PC-9 (cell line): ENCODE measurements at regions not wholly inside any gene's neighbourhood (a gene's known extent, or its start where the extent isn't known, plus 50 kb on each side); places are given as distances from the start of the nearest gene placed in this dataset.

ENCODE experiments used
- BruUV-seq: library from RNA; stranded (reverse); fragments of 400-500 nt; replicated peaks from 2 replicates; lab custom pipeline; 2021; lab: Mats Ljungman, UMichigan
- CTCF ChIA-PET: fragments of 300-600 bp; sonication (Branson Sonifier 250); formaldehyde crosslinking; loops from one replicate; lab custom pipeline; 2022; ENCODE audit warnings: antibody characterized with exemption; lab: Charles Lee
- POLR2A ChIA-PET: fragments of 300-600 bp; sonication (Branson Sonifier 250); formaldehyde crosslinking; loops from one replicate; lab custom pipeline; 2022; ENCODE audit warnings: antibody characterized with exemption; ENCODE audit not compliant: unreplicated experiment; lab: Charles Lee
- DNase-seq, 2 experiments: peaks; one replicate each; pipeline versions ENCODE4 v3.0.0 to v3.0.0-alpha.2; 2015 to 2022; ENCODE audit warnings: mixed read lengths in 1 of 2
- H2AFZ ChIP-seq: fragments of 200-600 bp; sonication (generic); 2 replicates; pipeline ENCODE4 v1.8.1; 2017; ENCODE audit warnings: antibody characterized with exemption
- H3F3A ChIP-seq: fragments of 200-600 bp; sonication (generic); 2 replicates; pipeline ENCODE4 v1.8.1; 2017; ENCODE audit warnings: antibody characterized with exemption, mild to moderate bottlenecking, low read depth; ENCODE audit not compliant: insufficient read depth
- H3K27ac ChIP-seq: fragments of 200-600 bp; sonication (generic); 2 replicates; pipeline ENCODE4 v1.6.1; 2016; ENCODE audit warnings: mixed run types
- H3K27me3 ChIP-seq: fragments of 200-600 bp; sonication (generic); 2 replicates; pipeline ENCODE4 v1.6.1; 2016; ENCODE audit warnings: low read depth, mixed run types; ENCODE audit not compliant: insufficient read depth
- H3K36me3 ChIP-seq: fragments of 200-600 bp; sonication (generic); 2 replicates; pipeline ENCODE4 v1.6.1; 2016; ENCODE audit warnings: low read depth, mixed run types
- H3K4me1 ChIP-seq: fragments of 200-600 bp; sonication (generic); replicated peaks from 2 replicates; pipeline ENCODE4 v1.6.1; 2016; ENCODE audit warnings: mixed run types; ENCODE audit not compliant: insufficient read depth
- H3K4me2 ChIP-seq: fragments of 200-600 bp; sonication (generic); 2 replicates; pipeline ENCODE4 v1.6.1; 2017; ENCODE audit warnings: mixed run types
- H3K4me3 ChIP-seq: fragments of 200-600 bp; sonication (generic); 2 replicates; pipeline ENCODE4 v1.6.1; 2016; ENCODE audit warnings: mixed run types
- H3K79me2 ChIP-seq: fragments of 200-600 bp; sonication (generic); 2 replicates; pipeline ENCODE4 v1.6.1; 2017; ENCODE audit warnings: low read depth, mixed run types
- H3K9me2 ChIP-seq: fragments of 200-600 bp; sonication (generic); 2 replicates; pipeline ENCODE4 v1.8.1; 2017; ENCODE audit warnings: mild to moderate bottlenecking; ENCODE audit not compliant: insufficient read depth
- H3K9me3 ChIP-seq: fragments of 200-600 bp; sonication (generic); 2 replicates; pipeline ENCODE4 v1.8.1; 2016; ENCODE audit warnings: low read depth; ENCODE audit not compliant: insufficient read depth
- H4K20me1 ChIP-seq: fragments of 200-600 bp; sonication (generic); 2 replicates; pipeline ENCODE4 v1.8.1; 2017; ENCODE audit not compliant: insufficient read depth
- CTCF ChIP-seq: fragments of 200-600 bp; sonication (generic); conservative IDR thresholded peaks from 2 replicates; pipeline ENCODE4 v1.6.1; 2017; ENCODE audit warnings: mixed run types, antibody characterized with exemption, mild to moderate bottlenecking, moderate library complexity
- EZH2 ChIP-seq: fragments of 200-600 bp; sonication (generic); IDR thresholded peaks from 2 replicates; pipeline ENCODE4 v1.8.0; 2017; ENCODE audit warnings: antibody characterized with exemption, low read depth
- intact Hi-C: fragments of 100-400 bp; cut with micrococcal nuclease; formaldehyde crosslinking; loops from one replicate; pipeline ENCODE4 v1.10.0; 2022; ENCODE audit not compliant: unreplicated experiment

GRCh38 chr17:36807496-36808179, 129.6 kb upstream of the LHX1 start:
- ChIA-PET CTCF (no interaction called here), POLR2A (interaction anchor here (0.6 kb wide), 1 partner anchor 960 kb away, joined by 4 read pairs; no protein-coding TSS in a partner anchor)
- Histone ChIP-seq H3K79me2 (no peaks in the 10 kb centered on the region), H3K9me2 (no peaks in the 10 kb centered on the region), H3K36me3 (no peaks in the 10 kb centered on the region), H3K4me2 (no peak overlapping the region), H3K4me3 (no peak overlapping the region), H2AFZ (no peak overlapping the region), H3F3A (0 out of 2 replicates have a peak, but pooled peaks cover 7% of the 10 kb centered on the region), H3K9me3 (no peaks in the 10 kb centered on the region), H3K27me3 (peaks cover 11% of the 10 kb centered on the region; the same call in 1 of the 2 replicates), H4K20me1 (no peaks in the 10 kb centered on the region), H3K4me1 (no peaks in the 10 kb centered on the region), H3K27ac (no peak overlapping the region)
- no peak for TF ChIP-seq EZH2
- TF ChIP-seq CTCF, result no peak
- no TSS peak for BruUV-seq
- intact Hi-C loops, result no loop called here
- no peak for DNase-seq

GRCh38 chr17:36808180-36808661, 129.1 kb upstream of the LHX1 start:
- CTCF ChIA-PET, result no interaction called here
- Histone ChIP-seq H3K4me1 (no peaks in the 10 kb centered on the region), H3K4me3 (no peak overlapping the region), H2AFZ (no peak overlapping the region), H3K9me2 (no peaks in the 10 kb centered on the region), H3K36me3 (no peaks in the 10 kb centered on the region), H3K27ac (no peak overlapping the region), H3K4me2 (no peak overlapping the region), H4K20me1 (no peaks in the 10 kb centered on the region), H3K9me3 (no peaks in the 10 kb centered on the region), H3F3A (0 out of 2 replicates have a peak, but pooled peaks cover 5% of the 10 kb centered on the region), H3K27me3 (peaks cover 15% of the 10 kb centered on the region; the same call in 1 of the 2 replicates), H3K79me2 (no peaks in the 10 kb centered on the region)
- intact Hi-C loops, result no loop called here
- no peak for TF ChIP-seq EZH2
- no peak for TF ChIP-seq CTCF
- POLR2A ChIA-PET, result no interaction called here
- no peak for DNase-seq
- BruUV-seq, result no TSS peak

- H3K27me3 ChIP-seq, result peaks cover 36% of the 10 kb centered on the region; the same call in 1 of the 2 replicates
- H3K27ac ChIP-seq, result no peak overlapping the region
- H4K20me1 ChIP-seq, result no peaks in the 10 kb centered on the region
- H3F3A ChIP-seq, result no peaks in the 10 kb centered on the region
- POLR2A ChIA-PET, result no interaction called here
- no peak overlapping the region for H3K4me2 ChIP-seq
- no peak overlapping the region for H2AFZ ChIP-seq
- H3K36me3 ChIP-seq, result no peaks in the 10 kb centered on the region
- H3K9me3 ChIP-seq, result no peaks in the 10 kb centered on the region
- no peak for DNase-seq
- intact Hi-C loops, result no loop called here
- no TSS peak for BruUV-seq
- TF ChIP-seq CTCF (no peak), EZH2 (no peak)
- CTCF ChIA-PET, result no interaction called here
- no peak overlapping the region for H3K4me3 ChIP-seq
- H3K9me2 ChIP-seq, result no peaks in the 10 kb centered on the region
- H3K4me1 ChIP-seq, result no peaks in the 10 kb centered on the region
- no peaks in the 10 kb centered on the region for H3K79me2 ChIP-seq
These were observed 124.5 kb upstream of the LHX1 start for GRCh38 chr17:36812762-36813161.
